Endothelial cell of umbilical vein (primary cell): ENCODE measurements at regions not wholly inside any gene's neighbourhood (a gene's known extent, or its start where the extent isn't known, plus 50 kb on each side); places are given as distances from the start of the nearest gene placed in this dataset.

Source experiments
- BruUV-seq: library from RNA; stranded (reverse); fragments of 400-500 nt; replicated peaks from 2 replicates; lab custom pipeline; 2021; lab: Mats Ljungman, UMichigan
- CTCF ChIA-PET: fragments of 300-600, 350-600 bp; sonication (Branson Sonifier 250); formaldehyde crosslinking; loops from one replicate; lab custom pipeline; 2021; ENCODE audit warnings: antibody characterized with exemption, inconsistent platforms; lab: Charles Lee
- POLR2A ChIA-PET: fragments of 300-600, 350-600 bp; sonication (Branson Sonifier 250); formaldehyde crosslinking; loops from one replicate; lab custom pipeline; 2021; ENCODE audit warnings: antibody characterized with exemption, inconsistent platforms; lab: Charles Lee
- DNase-seq: peaks from one replicate; pipeline ENCODE4 v3.0.0-alpha.2; 2011; ENCODE audit warnings: low read depth, low spot score
- FAIRE-seq: peaks from 2 replicates; lab custom pipeline; 2011; peaks lifted over from hg19 to GRCh38; lab: Jason Lieb, UNC
- H2AFZ ChIP-seq: 2 replicates; pipeline ENCODE4 v1.6.0; 2012; ENCODE audit warnings: low read depth, low read length, control low read depth, inconsistent platforms
- H3K27ac ChIP-seq: 2 replicates; pipeline ENCODE4 v1.5.1; 2011; ENCODE audit warnings: low read depth, mild to moderate bottlenecking, control low read depth, low read length, moderate library complexity; ENCODE audit not compliant: insufficient read depth
- H3K27me3 ChIP-seq, 2 experiments: 2 replicates each; pipeline versions ENCODE4 v1.6.0 to v1.6.1; 2011; ENCODE audit warnings: low read length in 2 of 2, mixed read lengths in 1 of 2; ENCODE audit not compliant: control insufficient read depth in 2 of 2, insufficient read depth in 2 of 2
- H3K36me3 ChIP-seq, 2 experiments: 2 replicates in 1 of 2; 3 replicates in 1 of 2; pipeline ENCODE4 v1.5.1; 2011; ENCODE audit warnings: low read length in 2 of 2, mild to moderate bottlenecking in 1 of 2, moderate library complexity in 1 of 2; ENCODE audit not compliant: control insufficient read depth in 2 of 2, insufficient read depth in 2 of 2; ENCODE audit errors: extremely low read depth in 1 of 2
- H3K4me1 ChIP-seq: 3 replicates; pipeline ENCODE4 v1.5.1; 2011; ENCODE audit warnings: mild to moderate bottlenecking, low read length; ENCODE audit not compliant: control insufficient read depth, insufficient read depth; ENCODE audit errors: extremely low read depth
- H3K4me2 ChIP-seq: 2 replicates; pipeline ENCODE4 v1.6.1; 2011; ENCODE audit warnings: low read length, control low read depth, mixed read lengths; ENCODE audit not compliant: insufficient read depth
- H3K4me3 ChIP-seq, 3 experiments: fragments of 200-600 bp in 1 of 3; sonication (generic), shearing (Covaris generic) in 1 of 3; replicated peaks in 1 of 3; 2 replicates each; pipeline ENCODE4 v1.5.1; 2011 to 2016; ENCODE audit warnings: control low read depth in 3 of 3, low read length in 3 of 3, mild to moderate bottlenecking in 2 of 3, inconsistent platforms in 1 of 3, low read depth in 1 of 3, moderate library complexity in 1 of 3; ENCODE audit not compliant: insufficient read depth in 1 of 3
- H3K79me2 ChIP-seq: 2 replicates; pipeline ENCODE4 v1.6.0; 2012; ENCODE audit warnings: low read length, inconsistent platforms; ENCODE audit not compliant: control insufficient read depth, insufficient read depth
- H3K9ac ChIP-seq: replicated peaks from 2 replicates; pipeline ENCODE3; 2011; ENCODE audit warnings: low read length, control low read depth; ENCODE audit not compliant: insufficient read depth; ENCODE audit errors: extremely low read depth
- H3K9me1 ChIP-seq: replicated peaks from 3 replicates; pipeline ENCODE4 v1.6.0; 2011; ENCODE audit warnings: mild to moderate bottlenecking, low read length; ENCODE audit not compliant: control insufficient read depth, insufficient read depth; ENCODE audit errors: extremely low read depth
- H3K9me3 ChIP-seq: replicated peaks from 2 replicates; pipeline ENCODE4 v1.5.1; 2012; ENCODE audit warnings: low read length, inconsistent platforms; ENCODE audit not compliant: control insufficient read depth, insufficient read depth
- H4K20me1 ChIP-seq: replicated peaks from 2 replicates; pipeline ENCODE3; 2011; ENCODE audit warnings: mild to moderate bottlenecking, low read length; ENCODE audit not compliant: control insufficient read depth, insufficient read depth; ENCODE audit errors: extremely low read depth
- EZH2 ChIP-seq: IDR thresholded peaks from 2 replicates; pipeline ENCODE4 v1.6.1; 2012; ENCODE audit warnings: borderline replicate concordance, low read depth, mild to moderate bottlenecking, moderate library complexity, low read length, inconsistent platforms; ENCODE audit not compliant: severe bottlenecking
- FOS ChIP-seq: IDR thresholded peaks from 2 replicates; pipeline ENCODE4 v1.6.1; 2011; ENCODE audit warnings: mild to moderate bottlenecking, low read length, moderate library complexity, borderline replicate concordance; ENCODE audit not compliant: insufficient read depth
- GATA2 ChIP-seq: IDR thresholded peaks from 2 replicates; pipeline ENCODE4 v1.7.0; 2011; ENCODE audit warnings: low read depth, mild to moderate bottlenecking, moderate library complexity, mixed read lengths, low read length; ENCODE audit not compliant: insufficient read length, insufficient read depth
- JUN ChIP-seq: IDR thresholded peaks from 2 replicates; pipeline ENCODE4 v1.6.1; 2011; ENCODE audit warnings: borderline replicate concordance, low read depth; ENCODE audit not compliant: insufficient read length, insufficient read depth
- POLR2A ChIP-seq: IDR thresholded peaks from 2 replicates; pipeline ENCODE4 v1.6.1; 2012; ENCODE audit warnings: low read depth, mild to moderate bottlenecking, control low read depth, low read length
- POLR2AphosphoS5 ChIP-seq: IDR thresholded peaks from 2 replicates; pipeline ENCODE4 v1.6.1; 2012; ENCODE audit warnings: low read depth, mild to moderate bottlenecking, control low read depth, low read length, moderate library complexity; ENCODE audit not compliant: insufficient read depth
- dilution Hi-C: fragments of 300-500 bp; cut with MboI; formaldehyde crosslinking; loops from one replicate; pipeline ENCODE4 v1.15.0; 2019; ENCODE audit warnings: low sequenced_read_pairs; ENCODE audit not compliant: extremely low pct_ligation_motif_present
- intact Hi-C: fragments of 100-400 bp; cut with micrococcal nuclease; formaldehyde crosslinking; loops from one replicate; pipeline ENCODE4 v1.10.0; 2022
- TF ChIP-seq, protein P1 (sequence below): IDR thresholded peaks from 2 replicates; pipeline ENCODE4 v1.6.1; 2011; ENCODE audit not compliant: insufficient read depth, insufficient read length

DNA sequence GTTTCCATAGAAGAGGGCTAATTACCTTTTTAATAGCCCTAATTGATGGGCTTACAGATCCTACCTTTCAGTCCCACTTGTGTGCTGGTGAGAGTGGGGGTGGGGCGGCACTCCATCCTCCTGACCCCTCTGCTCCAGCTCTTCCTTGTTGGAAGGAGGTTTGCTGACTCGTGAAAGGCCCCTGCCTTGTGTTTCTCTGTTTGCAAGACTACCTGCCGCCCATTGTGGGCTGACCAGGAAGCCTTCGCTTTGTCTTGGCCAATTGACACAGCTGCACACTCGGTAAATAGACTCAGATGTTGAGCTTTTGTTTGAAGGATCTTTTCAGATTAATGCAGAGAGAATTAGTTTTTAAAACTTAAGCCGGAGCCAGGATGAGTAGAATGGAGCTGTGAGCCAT, 197.3 kb upstream of the HES1 start:
- intact Hi-C loops: no loop called here
- no peak overlapping the region for H3K4me3 ChIP-seq
- DNase-seq: no peak
- no TSS peak for BruUV-seq
- H3K79me2 ChIP-seq: no peaks in the 10 kb centered on the region
- H3K4me1 ChIP-seq: no peaks in the 10 kb centered on the region
- dilution Hi-C loops: no loop called here
- H4K20me1 ChIP-seq: no peaks in the 10 kb centered on the region
- H3K27ac ChIP-seq: no peak overlapping the region
- no peak overlapping the region for H3K4me2 ChIP-seq
- no peaks in the 10 kb centered on the region for H3K36me3 ChIP-seq
- H3K9ac ChIP-seq: no peak overlapping the region
- TF ChIP-seq GATA2: no peak
- TF ChIP-seq, protein P1, sequence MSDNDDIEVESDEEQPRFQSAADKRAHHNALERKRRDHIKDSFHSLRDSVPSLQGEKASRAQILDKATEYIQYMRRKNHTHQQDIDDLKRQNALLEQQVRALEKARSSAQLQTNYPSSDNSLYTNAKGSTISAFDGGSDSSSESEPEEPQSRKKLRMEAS: no peak
- TF ChIP-seq POLR2AphosphoS5: no peak
- no peak for TF ChIP-seq POLR2A
- TF ChIP-seq EZH2: no peak
- no peak for TF ChIP-seq FOS
- no peak for TF ChIP-seq JUN
- no peaks in the 10 kb centered on the region for H3K9me3 ChIP-seq
- ChIA-PET POLR2A (no interaction called here), CTCF (interaction anchor here (0.9 to 1.6 kb wide), 3 partner anchors 19 to 23 kb away, joined by 3 to 4 read pairs (median 3); no protein-coding TSS in a partner anchor)
- H2AFZ ChIP-seq: no peak overlapping the region
- H3K9me1 ChIP-seq: no peaks in the 10 kb centered on the region
- FAIRE-seq: no peak
- peaks cover 15 to 29% of the 10 kb centered on the region in 2 experiments for H3K27me3 ChIP-seq

DNA sequence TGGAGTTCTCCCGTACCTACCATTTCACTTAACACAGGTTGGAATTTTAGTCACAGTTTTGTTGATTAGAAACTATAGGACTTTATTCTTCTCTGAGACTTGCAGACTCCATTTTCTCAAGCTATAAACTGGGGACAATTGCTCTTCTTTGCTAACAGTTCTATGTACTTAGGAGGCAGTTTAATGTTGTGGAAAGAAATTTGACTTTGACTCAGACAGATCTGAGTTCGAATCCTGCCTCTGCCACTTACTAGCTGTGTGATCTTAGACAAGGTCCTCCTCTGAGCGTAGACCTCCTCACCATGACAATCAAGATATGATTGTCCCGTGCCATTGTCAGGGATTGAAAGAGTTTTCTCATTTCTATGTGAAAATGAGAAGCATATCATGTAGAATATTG, 196.4 kb upstream of the HES1 start:
- H3K9ac ChIP-seq: no peak overlapping the region
- FAIRE-seq (no peak), DNase-seq (no peak)
- peaks cover 16 to 25% of the 10 kb centered on the region in 2 experiments for H3K27me3 ChIP-seq
- intact Hi-C loops: no loop called here
- no peak overlapping the region for H3K4me2 ChIP-seq
- ChIA-PET POLR2A (no interaction called here), CTCF (interaction anchor here (1.0 to 1.6 kb wide), 2 partner anchors 22 to 23 kb away, joined by 3 to 4 read pairs; no protein-coding TSS in a partner anchor)
- no peaks in the 10 kb centered on the region for H3K79me2 ChIP-seq
- dilution Hi-C loops: no loop called here
- no peaks in the 10 kb centered on the region for H3K4me1 ChIP-seq
- no peak overlapping the region for H2AFZ ChIP-seq
- no peak overlapping the region for H3K4me3 ChIP-seq
- no peaks in the 10 kb centered on the region for H4K20me1 ChIP-seq
- no peak for TF ChIP-seq POLR2AphosphoS5
- no peaks in the 10 kb centered on the region for H3K9me1 ChIP-seq
- no peaks in the 10 kb centered on the region for H3K9me3 ChIP-seq
- no peak overlapping the region for H3K27ac ChIP-seq
- no TSS peak for BruUV-seq
- H3K36me3 ChIP-seq: no peaks in the 10 kb centered on the region
